GM21619 (cell line): ENCODE measurements at regions not wholly inside any gene's neighbourhood (a gene's known extent, or its start where the extent isn't known, plus 50 kb on each side); places are given as distances from the start of the nearest gene placed in this dataset.
"Not testable (repeated sequence)": the region's sequence is repeated elsewhere in the genome, so short reads cannot be mapped to it uniquely, and the experiment has no call there.

Source experiments
- ATAC-seq: cut with Tn5 transposase; IDR thresholded peaks from one replicate; pipeline ENCODE4 v1.9.1; 2021; ENCODE audit not compliant: unreplicated experiment

GRCh38 chr2:113386780-113387433 is 50.6 kb upstream of the ZNG1B start:
- ATAC-seq, result not testable (repeated sequence)

- not testable (repeated sequence) for ATAC-seq
Measured at GRCh38 chr2:113379621-113380020, 57.9 kb upstream of the ZNG1B start.

- ATAC-seq, result peak; percentile 93
Measured at GRCh38 chr2:113376913-113377445, 60.5 kb upstream of the ZNG1B start.

- peak; percentile 37 for ATAC-seq
Measured at GRCh38 chr2:113376253-113376912, 61.1 kb upstream of the ZNG1B start.

GRCh38 chr2:113374857-113375256 is 62.6 kb upstream of the ZNG1B start:
- ATAC-seq, result not testable (repeated sequence)

- ATAC-seq, result not testable (repeated sequence)
Measured at GRCh38 chr2:113372258-113372834, 65.1 kb upstream of the ZNG1B start.

- no peak for ATAC-seq
Measured at GRCh38 chr2:113370478-113371091, 66.9 kb upstream of the ZNG1B start.

GRCh38 chr2:113370030-113370429 is 67.5 kb upstream of the ZNG1B start:
- ATAC-seq, result no peak

- not testable (repeated sequence) for ATAC-seq
Measured at GRCh38 chr2:113368581-113368980, 68.9 kb upstream of the ZNG1B start.

GRCh38 chr2:113366821-113367220 is 70.7 kb upstream of the ZNG1B start:
- ATAC-seq, result not testable (repeated sequence)

- ATAC-seq, result not testable (repeated sequence)
Measured at GRCh38 chr2:113365791-113366190, 71.7 kb upstream of the ZNG1B start.

- not testable (repeated sequence) for ATAC-seq
Measured at GRCh38 chr2:113365290-113365689, 72.2 kb upstream of the ZNG1B start.

GRCh38 chr2:113361051-113361450 is 76.4 kb upstream of the ZNG1B start:
- no peak for ATAC-seq

- no peak for ATAC-seq
Measured at GRCh38 chr2:113357071-113357470, 78.3 kb upstream of the PAX8 start.

GRCh38 chr2:113356284-113356683 is 77.6 kb upstream of the PAX8 start:
- not testable (repeated sequence) for ATAC-seq

- ATAC-seq, result not testable (repeated sequence)
Measured at GRCh38 chr2:113355339-113356015, 76.8 kb upstream of the PAX8 start.

GRCh38 chr2:113351375-113352355 is 72.9 kb upstream of the PAX8 start:
- no peak for ATAC-seq

GRCh38 chr2:113343800-113344199 is 65.1 kb upstream of the PAX8 start:
- not testable (repeated sequence) for ATAC-seq

- ATAC-seq, result no peak
Measured at GRCh38 chr2:113342650-113343049, 63.9 kb upstream of the PAX8 start.

GRCh38 chr2:113341870-113342253 is 63.1 kb upstream of the PAX8 start:
- not testable (repeated sequence) for ATAC-seq
